ENCODE measurements at regions not wholly inside any gene's neighbourhood (a gene's known extent, or its start where the extent isn't known, plus 50 kb on each side); places are given as distances from the start of the nearest gene placed in this dataset.
A peak's percentile ranks its signal among the peaks of the same experiment; 100 is the strongest.

DNA sequence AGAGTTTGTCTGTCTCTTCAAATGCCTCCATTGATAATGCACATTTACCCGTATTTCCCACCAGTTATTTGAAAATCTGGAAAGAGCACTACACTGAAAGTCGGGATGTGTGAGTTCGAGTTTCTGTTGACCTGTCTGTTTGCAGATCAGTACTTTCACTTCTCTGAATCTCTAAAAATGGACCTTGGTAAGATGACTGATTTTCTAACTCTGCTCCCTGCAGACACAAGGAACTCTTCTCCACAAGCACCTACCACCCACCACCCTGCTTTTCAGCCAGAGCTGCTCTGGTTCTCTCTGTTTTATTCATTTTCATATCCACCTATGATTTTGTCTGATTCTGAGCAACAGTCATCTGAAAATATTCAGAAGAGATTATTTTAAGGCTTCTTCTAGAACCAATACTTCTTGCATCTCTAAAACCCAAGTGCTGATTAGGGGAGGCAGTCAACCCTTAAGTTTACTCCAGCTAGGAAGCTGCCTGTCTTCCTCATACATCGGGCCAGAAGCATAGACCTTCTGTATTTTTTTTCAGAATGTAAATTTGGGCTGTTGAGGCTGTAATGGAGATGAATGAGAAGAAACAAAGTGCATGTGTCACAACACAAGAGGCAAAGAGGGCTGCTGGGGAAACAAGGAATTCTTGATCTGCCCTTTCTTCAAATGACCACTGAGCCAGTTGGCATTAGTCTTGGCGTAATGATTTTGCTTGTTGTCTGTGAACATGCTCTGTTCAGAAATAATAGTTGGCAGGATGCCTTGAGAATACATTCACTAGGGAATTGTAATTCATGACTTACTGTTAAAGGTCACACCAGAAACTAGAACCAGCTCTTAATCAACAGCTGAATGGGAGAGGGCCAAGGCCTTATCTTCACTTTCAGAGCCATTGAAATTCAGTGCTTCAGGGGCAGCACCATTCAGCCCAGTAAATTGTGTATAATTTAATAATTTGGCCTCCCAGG, 85.4 kb upstream of the MYLIP start:
- TF ChIP-seq ASH2L (IDR thresholded peaks at IDR 0.05; ENCODE audit: borderline replicate concordance, low read depth) (no peak), NFYA (IDR thresholded peaks at IDR 0.05; ENCODE audit: borderline replicate concordance, low read depth, low read length) (no peak), RAD51 (IDR thresholded peaks at IDR 0.05) (0 out of 2 replicates have a peak, but pooled peaks have one; percentile 12), RCOR1 (conservative IDR thresholded peaks at IDR 0.05; ENCODE audit: low read depth, low read length) (0 out of 2 replicates have a peak, but pooled peaks have one; percentile 36), TCF7 (IDR thresholded peaks at IDR 0.05; ENCODE audit: borderline replicate concordance) (no peak), POLR2A (IDR thresholded peaks at IDR 0.05; ENCODE audit: low read depth, low read length) (no peak), TAF1 (IDR thresholded peaks at IDR 0.05; ENCODE audit: borderline replicate concordance, low read depth, low read length) (no peak), MYC (IDR thresholded peaks at IDR 0.05; ENCODE audit: insufficient read depth, insufficient read length, insufficient replicate concordance, low read length, severe bottlenecking) (no peak)
- TF ChIP-seq, protein P1, sequence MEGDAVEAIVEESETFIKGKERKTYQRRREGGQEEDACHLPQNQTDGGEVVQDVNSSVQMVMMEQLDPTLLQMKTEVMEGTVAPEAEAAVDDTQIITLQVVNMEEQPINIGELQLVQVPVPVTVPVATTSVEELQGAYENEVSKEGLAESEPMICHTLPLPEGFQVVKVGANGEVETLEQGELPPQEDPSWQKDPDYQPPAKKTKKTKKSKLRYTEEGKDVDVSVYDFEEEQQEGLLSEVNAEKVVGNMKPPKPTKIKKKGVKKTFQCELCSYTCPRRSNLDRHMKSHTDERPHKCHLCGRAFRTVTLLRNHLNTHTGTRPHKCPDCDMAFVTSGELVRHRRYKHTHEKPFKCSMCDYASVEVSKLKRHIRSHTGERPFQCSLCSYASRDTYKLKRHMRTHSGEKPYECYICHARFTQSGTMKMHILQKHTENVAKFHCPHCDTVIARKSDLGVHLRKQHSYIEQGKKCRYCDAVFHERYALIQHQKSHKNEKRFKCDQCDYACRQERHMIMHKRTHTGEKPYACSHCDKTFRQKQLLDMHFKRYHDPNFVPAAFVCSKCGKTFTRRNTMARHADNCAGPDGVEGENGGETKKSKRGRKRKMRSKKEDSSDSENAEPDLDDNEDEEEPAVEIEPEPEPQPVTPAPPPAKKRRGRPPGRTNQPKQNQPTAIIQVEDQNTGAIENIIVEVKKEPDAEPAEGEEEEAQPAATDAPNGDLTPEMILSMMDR (IDR thresholded peaks at IDR 0.05 in 2 of 3, conservative IDR thresholded peaks at IDR 0.05 in 1 of 3; ENCODE audit: control insufficient read depth in 2 of 3, extremely low read depth in 1 of 3, insufficient read depth in 1 of 3, low read depth in 3 of 3, low read length in 3 of 3), result no peak
- TF ChIP-seq, protein P2, sequence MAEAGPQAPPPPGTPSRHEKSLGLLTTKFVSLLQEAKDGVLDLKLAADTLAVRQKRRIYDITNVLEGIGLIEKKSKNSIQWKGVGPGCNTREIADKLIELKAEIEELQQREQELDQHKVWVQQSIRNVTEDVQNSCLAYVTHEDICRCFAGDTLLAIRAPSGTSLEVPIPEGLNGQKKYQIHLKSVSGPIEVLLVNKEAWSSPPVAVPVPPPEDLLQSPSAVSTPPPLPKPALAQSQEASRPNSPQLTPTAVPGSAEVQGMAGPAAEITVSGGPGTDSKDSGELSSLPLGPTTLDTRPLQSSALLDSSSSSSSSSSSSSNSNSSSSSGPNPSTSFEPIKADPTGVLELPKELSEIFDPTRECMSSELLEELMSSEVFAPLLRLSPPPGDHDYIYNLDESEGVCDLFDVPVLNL (IDR thresholded peaks at IDR 0.05; ENCODE audit: low read depth, low read length), result no peak
- TF ChIP-seq, protein P3, sequence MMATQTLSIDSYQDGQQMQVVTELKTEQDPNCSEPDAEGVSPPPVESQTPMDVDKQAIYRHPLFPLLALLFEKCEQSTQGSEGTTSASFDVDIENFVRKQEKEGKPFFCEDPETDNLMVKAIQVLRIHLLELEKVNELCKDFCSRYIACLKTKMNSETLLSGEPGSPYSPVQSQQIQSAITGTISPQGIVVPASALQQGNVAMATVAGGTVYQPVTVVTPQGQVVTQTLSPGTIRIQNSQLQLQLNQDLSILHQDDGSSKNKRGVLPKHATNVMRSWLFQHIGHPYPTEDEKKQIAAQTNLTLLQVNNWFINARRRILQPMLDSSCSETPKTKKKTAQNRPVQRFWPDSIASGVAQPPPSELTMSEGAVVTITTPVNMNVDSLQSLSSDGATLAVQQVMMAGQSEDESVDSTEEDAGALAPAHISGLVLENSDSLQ (IDR thresholded peaks at IDR 0.05), result no peak
- TF ChIP-seq, protein P4, sequence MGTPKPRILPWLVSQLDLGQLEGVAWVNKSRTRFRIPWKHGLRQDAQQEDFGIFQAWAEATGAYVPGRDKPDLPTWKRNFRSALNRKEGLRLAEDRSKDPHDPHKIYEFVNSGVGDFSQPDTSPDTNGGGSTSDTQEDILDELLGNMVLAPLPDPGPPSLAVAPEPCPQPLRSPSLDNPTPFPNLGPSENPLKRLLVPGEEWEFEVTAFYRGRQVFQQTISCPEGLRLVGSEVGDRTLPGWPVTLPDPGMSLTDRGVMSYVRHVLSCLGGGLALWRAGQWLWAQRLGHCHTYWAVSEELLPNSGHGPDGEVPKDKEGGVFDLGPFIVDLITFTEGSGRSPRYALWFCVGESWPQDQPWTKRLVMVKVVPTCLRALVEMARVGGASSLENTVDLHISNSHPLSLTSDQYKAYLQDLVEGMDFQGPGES (IDR thresholded peaks at IDR 0.05), result no peak
- TF ChIP-seq, protein P5, sequence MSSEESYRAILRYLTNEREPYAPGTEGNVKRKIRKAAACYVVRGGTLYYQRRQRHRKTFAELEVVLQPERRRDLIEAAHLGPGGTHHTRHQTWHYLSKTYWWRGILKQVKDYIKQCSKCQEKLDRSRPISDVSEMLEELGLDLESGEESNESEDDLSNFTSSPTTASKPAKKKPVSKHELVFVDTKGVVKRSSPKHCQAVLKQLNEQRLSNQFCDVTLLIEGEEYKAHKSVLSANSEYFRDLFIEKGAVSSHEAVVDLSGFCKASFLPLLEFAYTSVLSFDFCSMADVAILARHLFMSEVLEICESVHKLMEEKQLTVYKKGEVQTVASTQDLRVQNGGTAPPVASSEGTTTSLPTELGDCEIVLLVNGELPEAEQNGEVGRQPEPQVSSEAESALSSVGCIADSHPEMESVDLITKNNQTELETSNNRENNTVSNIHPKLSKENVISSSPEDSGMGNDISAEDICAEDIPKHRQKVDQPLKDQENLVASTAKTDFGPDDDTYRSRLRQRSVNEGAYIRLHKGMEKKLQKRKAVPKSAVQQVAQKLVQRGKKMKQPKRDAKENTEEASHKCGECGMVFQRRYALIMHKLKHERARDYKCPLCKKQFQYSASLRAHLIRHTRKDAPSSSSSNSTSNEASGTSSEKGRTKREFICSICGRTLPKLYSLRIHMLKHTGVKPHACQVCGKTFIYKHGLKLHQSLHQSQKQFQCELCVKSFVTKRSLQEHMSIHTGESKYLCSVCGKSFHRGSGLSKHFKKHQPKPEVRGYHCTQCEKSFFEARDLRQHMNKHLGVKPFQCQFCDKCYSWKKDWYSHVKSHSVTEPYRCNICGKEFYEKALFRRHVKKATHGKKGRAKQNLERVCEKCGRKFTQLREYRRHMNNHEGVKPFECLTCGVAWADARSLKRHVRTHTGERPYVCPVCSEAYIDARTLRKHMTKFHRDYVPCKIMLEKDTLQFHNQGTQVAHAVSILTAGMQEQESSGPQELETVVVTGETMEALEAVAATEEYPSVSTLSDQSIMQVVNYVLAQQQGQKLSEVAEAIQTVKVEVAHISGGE (CRISPR knock-in tag; IDR thresholded peaks at IDR 0.05), result no peak
- TF ChIP-seq, protein P6, sequence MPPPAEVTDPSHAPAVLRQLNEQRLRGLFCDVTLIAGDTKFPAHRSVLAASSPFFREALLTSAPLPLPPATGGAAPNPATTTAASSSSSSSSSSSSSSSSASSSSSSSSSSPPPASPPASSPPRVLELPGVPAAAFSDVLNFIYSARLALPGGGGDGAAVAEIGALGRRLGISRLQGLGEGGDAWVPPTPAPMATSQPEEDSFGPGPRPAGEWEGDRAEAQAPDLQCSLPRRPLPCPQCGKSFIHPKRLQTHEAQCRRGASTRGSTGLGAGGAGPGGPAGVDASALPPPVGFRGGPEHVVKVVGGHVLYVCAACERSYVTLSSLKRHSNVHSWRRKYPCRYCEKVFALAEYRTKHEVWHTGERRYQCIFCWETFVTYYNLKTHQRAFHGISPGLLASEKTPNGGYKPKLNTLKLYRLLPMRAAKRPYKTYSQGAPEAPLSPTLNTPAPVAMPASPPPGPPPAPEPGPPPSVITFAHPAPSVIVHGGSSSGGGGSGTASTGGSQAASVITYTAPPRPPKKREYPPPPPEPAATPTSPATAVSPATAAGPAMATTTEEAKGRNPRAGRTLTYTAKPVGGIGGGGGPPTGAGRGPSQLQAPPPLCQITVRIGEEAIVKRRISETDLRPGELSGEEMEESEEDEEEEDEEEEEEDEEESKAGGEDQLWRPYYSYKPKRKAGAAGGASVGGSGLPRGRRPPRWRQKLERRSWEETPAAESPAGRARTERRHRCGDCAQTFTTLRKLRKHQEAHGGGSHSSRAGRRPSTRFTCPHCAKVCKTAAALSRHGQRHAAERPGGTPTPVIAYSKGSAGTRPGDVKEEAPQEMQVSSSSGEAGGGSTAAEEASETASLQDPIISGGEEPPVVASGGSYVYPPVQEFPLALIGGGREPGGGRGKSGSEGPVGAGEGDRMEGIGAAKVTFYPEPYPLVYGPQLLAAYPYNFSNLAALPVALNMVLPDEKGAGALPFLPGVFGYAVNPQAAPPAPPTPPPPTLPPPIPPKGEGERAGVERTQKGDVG (CRISPR knock-in tag; IDR thresholded peaks at IDR 0.05), result no peak

Measured in GM12878 (cell line).